SKM-1 (cell line): ENCODE measurements at regions not wholly inside any gene's neighbourhood (a gene's known extent, or its start where the extent isn't known, plus 50 kb on each side); places are given as distances from the start of the nearest gene placed in this dataset.
"Not testable (repeated sequence)": the region's sequence is repeated elsewhere in the genome, so short reads cannot be mapped to it uniquely, and the experiment has no call there.

Source experiments
- DNase-seq: peaks from one replicate; lab custom pipeline; 2025; ENCODE audit not compliant: unreplicated experiment; lab: John Stamatoyannopoulos, UW

DNA sequence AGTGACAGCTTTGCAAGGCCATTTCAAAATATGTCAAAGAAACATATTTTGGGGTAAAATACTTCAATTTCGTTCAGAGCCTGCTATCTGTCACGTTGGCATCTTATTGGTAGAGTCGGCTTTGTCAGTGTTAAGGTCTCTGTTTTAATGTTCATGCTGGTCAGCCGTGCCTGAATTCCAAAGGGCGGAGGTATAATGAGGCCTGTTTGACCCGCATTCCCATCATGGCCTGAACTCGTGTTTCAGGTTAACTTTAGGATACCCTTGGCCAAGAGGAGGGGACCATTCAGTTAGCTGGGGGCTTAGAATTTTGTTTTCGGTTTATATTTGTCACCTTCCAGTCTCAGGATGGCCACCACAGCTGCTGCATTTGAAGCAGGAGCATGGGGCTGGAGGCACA lies 236.4 kb downstream of the NFATC2 start:
- DNase-seq: no peak

GRCh38 chr20:51305316-51306052 lies 237.0 kb downstream of the NFATC2 start:
- no peak for DNase-seq

- no peak for DNase-seq
Measured at GRCh38 chr20:51303731-51304670, 238.5 kb downstream of the NFATC2 start.

DNA sequence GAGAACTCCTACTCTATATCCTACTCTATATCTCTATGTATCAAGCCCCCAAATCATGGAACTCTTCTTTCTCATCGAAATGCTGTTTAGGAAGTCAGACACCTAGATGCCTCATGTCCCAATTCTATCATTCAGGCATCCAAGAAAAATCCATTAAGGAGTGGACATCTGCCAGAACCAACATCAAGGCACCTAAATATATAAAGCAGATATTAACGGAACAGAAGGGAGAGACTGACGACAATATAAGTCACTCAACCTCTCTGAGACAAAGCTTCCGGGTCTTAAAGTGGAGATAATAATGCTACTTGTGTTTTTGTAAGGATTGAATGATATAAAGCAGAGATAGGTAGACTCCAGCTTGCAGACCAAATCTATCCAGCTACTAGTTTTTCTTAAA lies 241.5 kb downstream of the NFATC2 start:
- no peak for DNase-seq

DNA sequence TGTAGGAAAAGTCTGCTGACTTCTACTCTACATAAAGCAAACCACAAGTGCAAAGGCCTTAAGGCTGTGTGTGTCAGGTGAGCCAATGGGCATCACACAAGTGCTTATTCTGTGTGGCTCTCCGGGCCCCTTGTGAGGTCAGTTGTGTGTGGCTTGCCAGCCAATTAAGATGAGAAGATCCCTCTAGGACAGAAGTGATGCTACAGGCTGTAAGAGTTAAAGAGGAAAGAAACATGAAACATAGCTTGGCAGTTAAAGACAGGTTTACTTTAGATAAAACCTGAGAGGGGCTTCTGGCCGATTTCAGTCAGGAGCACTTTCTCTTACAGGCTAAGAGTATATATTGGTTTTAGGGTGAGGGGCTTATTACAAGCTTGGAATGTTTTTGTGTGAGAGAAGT lies 242.4 kb downstream of the NFATC2 start:
- no peak for DNase-seq

- DNase-seq: no peak
Measured at GRCh38 chr20:51299413-51299812, 243.1 kb downstream of the NFATC2 start.

GRCh38 chr20:51298141-51298749 lies 244.3 kb downstream of the NFATC2 start:
- no peak for DNase-seq

GRCh38 chr20:51287628-51288413 lies 254.7 kb downstream of the NFATC2 start:
- DNase-seq: no peak

- DNase-seq: no peak
Measured at GRCh38 chr20:51286758-51287157, 255.8 kb downstream of the NFATC2 start.

GRCh38 chr20:51285684-51286083 lies 256.8 kb downstream of the NFATC2 start:
- no peak for DNase-seq

GRCh38 chr20:51284871-51285270 lies 257.6 kb downstream of the NFATC2 start:
- no peak for DNase-seq

DNA sequence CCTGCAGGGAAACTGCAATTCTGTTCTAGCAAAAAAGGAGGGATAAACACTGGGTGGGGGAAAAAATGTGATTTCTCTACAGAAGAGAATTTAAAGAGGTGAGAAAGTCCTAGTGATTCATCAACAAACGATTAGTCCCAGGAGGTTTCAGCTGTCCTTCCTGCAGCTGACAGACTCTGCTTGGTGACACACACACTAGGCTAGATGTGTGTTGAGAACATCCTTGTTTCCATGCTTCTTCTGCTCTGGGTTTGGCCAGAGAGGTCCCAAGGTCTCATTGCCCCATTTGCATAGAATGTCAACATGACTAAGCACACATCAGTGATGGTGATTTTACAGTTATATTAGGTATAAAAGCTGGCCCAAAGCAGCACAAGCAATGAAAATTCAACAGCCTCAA lies 258.3 kb downstream of the NFATC2 start:
- no peak for DNase-seq

DNA sequence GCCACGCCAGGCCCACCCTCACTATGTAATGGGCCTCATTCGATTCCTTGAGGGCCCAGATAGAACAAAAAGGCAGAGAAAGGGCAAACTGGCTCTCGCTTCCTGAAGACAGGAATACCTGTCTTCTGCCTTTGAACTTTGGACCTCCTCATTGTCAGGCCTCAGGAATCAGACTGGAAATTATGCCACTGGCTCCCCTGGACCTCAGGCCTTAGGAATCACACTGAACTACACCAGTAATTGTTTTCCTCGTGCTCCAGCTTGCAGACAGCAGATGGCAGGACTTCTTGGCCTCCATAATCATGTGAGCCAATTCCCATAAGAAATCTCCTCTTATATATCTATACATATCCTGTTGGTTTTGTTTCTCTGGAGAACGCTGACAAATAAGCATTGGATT lies 258.6 kb upstream of the KCNG1 start:
- DNase-seq: no peak

GRCh38 chr20:51280047-51280446 lies 257.1 kb upstream of the KCNG1 start:
- DNase-seq: no peak

- DNase-seq: no peak
Measured at GRCh38 chr20:51277961-51278360, 255.1 kb upstream of the KCNG1 start.

DNA sequence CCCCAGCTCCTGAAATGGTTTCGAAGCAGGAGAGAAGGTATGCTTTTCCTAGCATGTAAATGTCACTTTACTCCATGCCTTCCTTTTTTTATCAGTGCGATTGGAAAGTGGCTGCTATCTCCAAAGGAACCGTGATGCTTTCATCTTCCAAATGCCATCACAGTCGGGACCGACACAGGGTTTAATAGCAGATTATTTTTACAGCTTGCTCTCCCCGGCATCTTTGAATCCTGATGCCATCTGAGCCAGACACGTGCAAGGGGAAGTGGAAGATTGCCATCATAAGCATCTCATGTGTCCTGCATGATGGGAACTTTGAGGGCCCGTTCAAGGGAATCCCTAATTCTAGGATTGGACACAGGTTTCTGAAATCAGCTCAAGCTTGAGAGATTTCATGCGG lies 253.4 kb upstream of the KCNG1 start:
- no peak for DNase-seq

GRCh38 chr20:51275826-51276225 lies 252.9 kb upstream of the KCNG1 start:
- DNase-seq: no peak

DNA sequence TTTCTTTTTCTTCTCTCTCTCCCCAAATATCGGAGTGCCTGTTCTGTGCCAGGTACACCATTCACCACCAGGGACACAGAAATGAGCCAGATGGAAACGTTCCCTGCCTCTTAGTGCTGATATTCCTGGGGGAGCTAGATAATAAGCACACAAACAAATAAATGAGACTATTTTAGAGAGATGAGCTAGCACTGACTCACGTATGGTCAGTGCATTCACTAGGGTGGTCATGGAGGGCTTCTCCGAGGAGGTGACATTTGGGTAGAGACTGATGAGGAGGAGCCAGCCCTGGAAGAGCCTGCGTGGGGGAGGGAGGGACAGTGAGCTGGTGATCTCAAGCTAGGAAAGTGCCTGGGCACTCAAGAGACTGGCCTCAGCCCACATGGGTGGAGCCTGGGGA lies 252.3 kb upstream of the KCNG1 start:
- DNase-seq: no peak

DNA sequence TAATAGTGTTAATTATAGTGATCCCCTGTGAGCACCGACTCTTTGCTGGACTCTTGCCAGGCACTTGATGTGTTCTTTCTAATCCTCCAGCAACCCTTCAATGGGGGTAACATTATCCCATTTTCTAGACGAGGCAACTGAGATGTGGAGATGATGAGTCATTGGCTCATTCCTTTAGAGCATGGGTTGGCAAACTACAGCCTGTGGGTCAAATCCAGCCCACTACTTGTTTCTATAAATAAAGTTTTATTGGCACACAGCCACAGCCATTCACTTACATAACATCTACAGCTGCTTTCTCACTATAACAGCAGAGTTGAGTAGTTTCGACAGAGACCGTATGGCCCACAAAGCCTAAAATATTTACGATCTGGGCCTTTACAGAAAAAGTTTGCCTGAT lies 249.5 kb upstream of the KCNG1 start:
- no peak for DNase-seq

- no peak for DNase-seq
Measured at GRCh38 chr20:51271931-51272330, 249.0 kb upstream of the KCNG1 start.

DNA sequence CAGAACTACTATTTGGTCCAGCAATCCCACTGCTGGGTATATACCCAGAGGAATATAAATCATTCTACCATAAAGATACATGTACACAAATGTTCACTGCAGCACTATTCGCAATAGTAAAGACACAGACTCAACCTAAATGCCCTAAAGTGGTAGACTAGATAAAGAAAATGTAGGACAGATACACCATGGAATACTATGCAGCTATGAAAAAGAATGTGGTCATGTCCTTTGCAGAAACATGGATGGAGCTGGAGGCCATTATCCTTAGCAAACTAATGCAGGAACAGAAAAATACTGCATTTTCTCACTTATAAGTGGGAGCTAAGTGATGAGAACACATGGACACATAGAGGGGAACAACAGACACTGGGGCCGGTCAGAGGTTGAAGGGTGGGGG lies 248.4 kb upstream of the KCNG1 start:
- DNase-seq: not testable (repeated sequence)
